PC-9 (cell line): ENCODE measurements at regions not wholly inside any gene's neighbourhood (a gene's known extent, or its start where the extent isn't known, plus 50 kb on each side); places are given as distances from the start of the nearest gene placed in this dataset.

Experiments used
- BruUV-seq: library from RNA; stranded (reverse); fragments of 400-500 nt; replicated peaks from 2 replicates; lab custom pipeline; 2021; lab: Mats Ljungman, UMichigan
- CTCF ChIA-PET: fragments of 300-600 bp; sonication (Branson Sonifier 250); formaldehyde crosslinking; loops from one replicate; lab custom pipeline; 2022; ENCODE audit warnings: antibody characterized with exemption; lab: Charles Lee
- POLR2A ChIA-PET: fragments of 300-600 bp; sonication (Branson Sonifier 250); formaldehyde crosslinking; loops from one replicate; lab custom pipeline; 2022; ENCODE audit warnings: antibody characterized with exemption; ENCODE audit not compliant: unreplicated experiment; lab: Charles Lee
- DNase-seq, 2 experiments: peaks; one replicate each; pipeline versions ENCODE4 v3.0.0 to v3.0.0-alpha.2; 2015 to 2022; ENCODE audit warnings: mixed read lengths in 1 of 2
- H2AFZ ChIP-seq: fragments of 200-600 bp; sonication (generic); 2 replicates; pipeline ENCODE4 v1.8.1; 2017; ENCODE audit warnings: antibody characterized with exemption
- H3F3A ChIP-seq: fragments of 200-600 bp; sonication (generic); 2 replicates; pipeline ENCODE4 v1.8.1; 2017; ENCODE audit warnings: antibody characterized with exemption, mild to moderate bottlenecking, low read depth; ENCODE audit not compliant: insufficient read depth
- H3K27ac ChIP-seq: fragments of 200-600 bp; sonication (generic); 2 replicates; pipeline ENCODE4 v1.6.1; 2016; ENCODE audit warnings: mixed run types
- H3K27me3 ChIP-seq: fragments of 200-600 bp; sonication (generic); 2 replicates; pipeline ENCODE4 v1.6.1; 2016; ENCODE audit warnings: low read depth, mixed run types; ENCODE audit not compliant: insufficient read depth
- H3K36me3 ChIP-seq: fragments of 200-600 bp; sonication (generic); 2 replicates; pipeline ENCODE4 v1.6.1; 2016; ENCODE audit warnings: low read depth, mixed run types
- H3K4me1 ChIP-seq: fragments of 200-600 bp; sonication (generic); replicated peaks from 2 replicates; pipeline ENCODE4 v1.6.1; 2016; ENCODE audit warnings: mixed run types; ENCODE audit not compliant: insufficient read depth
- H3K4me2 ChIP-seq: fragments of 200-600 bp; sonication (generic); 2 replicates; pipeline ENCODE4 v1.6.1; 2017; ENCODE audit warnings: mixed run types
- H3K4me3 ChIP-seq: fragments of 200-600 bp; sonication (generic); 2 replicates; pipeline ENCODE4 v1.6.1; 2016; ENCODE audit warnings: mixed run types
- H3K79me2 ChIP-seq: fragments of 200-600 bp; sonication (generic); 2 replicates; pipeline ENCODE4 v1.6.1; 2017; ENCODE audit warnings: low read depth, mixed run types
- H3K9me2 ChIP-seq: fragments of 200-600 bp; sonication (generic); 2 replicates; pipeline ENCODE4 v1.8.1; 2017; ENCODE audit warnings: mild to moderate bottlenecking; ENCODE audit not compliant: insufficient read depth
- H3K9me3 ChIP-seq: fragments of 200-600 bp; sonication (generic); 2 replicates; pipeline ENCODE4 v1.8.1; 2016; ENCODE audit warnings: low read depth; ENCODE audit not compliant: insufficient read depth
- H4K20me1 ChIP-seq: fragments of 200-600 bp; sonication (generic); 2 replicates; pipeline ENCODE4 v1.8.1; 2017; ENCODE audit not compliant: insufficient read depth
- CTCF ChIP-seq: fragments of 200-600 bp; sonication (generic); conservative IDR thresholded peaks from 2 replicates; pipeline ENCODE4 v1.6.1; 2017; ENCODE audit warnings: mixed run types, antibody characterized with exemption, mild to moderate bottlenecking, moderate library complexity
- EZH2 ChIP-seq: fragments of 200-600 bp; sonication (generic); IDR thresholded peaks from 2 replicates; pipeline ENCODE4 v1.8.0; 2017; ENCODE audit warnings: antibody characterized with exemption, low read depth
- intact Hi-C: fragments of 100-400 bp; cut with micrococcal nuclease; formaldehyde crosslinking; loops from one replicate; pipeline ENCODE4 v1.10.0; 2022; ENCODE audit not compliant: unreplicated experiment

GRCh38 chr11:90536301-90536700 is 313.5 kb upstream of the CHORDC1 start:
- Histone ChIP-seq H3K36me3 (no peaks in the 10 kb centered on the region), H3F3A (no peaks in the 10 kb centered on the region), H4K20me1 (no peaks in the 10 kb centered on the region), H3K4me1 (no peaks in the 10 kb centered on the region), H2AFZ (no peak overlapping the region), H3K9me2 (no peaks in the 10 kb centered on the region), H3K79me2 (no peaks in the 10 kb centered on the region), H3K27me3 (no peaks in the 10 kb centered on the region), H3K9me3 (no peaks in the 10 kb centered on the region), H3K27ac (no peak overlapping the region), H3K4me2 (no peak overlapping the region), H3K4me3 (no peak overlapping the region)
- DNase-seq: no peak
- intact Hi-C loops: no loop called here
- ChIA-PET POLR2A (no interaction called here), CTCF (no interaction called here)
- no TSS peak for BruUV-seq
- no peak for TF ChIP-seq EZH2
- TF ChIP-seq CTCF: no peak

- BruUV-seq: no TSS peak
Observed at GRCh38 chr11:90532125-90532524, 309.3 kb upstream of the CHORDC1 start.

GRCh38 chr11:90531001-90531400 is 308.2 kb upstream of the CHORDC1 start:
- ChIA-PET POLR2A (no interaction called here), CTCF (no interaction called here)
- H3K9me2 ChIP-seq: no peaks in the 10 kb centered on the region
- no peaks in the 10 kb centered on the region for H3F3A ChIP-seq
- H2AFZ ChIP-seq: no peak overlapping the region
- H3K36me3 ChIP-seq: no peaks in the 10 kb centered on the region
- H3K79me2 ChIP-seq: no peaks in the 10 kb centered on the region
- H4K20me1 ChIP-seq: no peaks in the 10 kb centered on the region
- no peak for TF ChIP-seq EZH2
- TF ChIP-seq CTCF: no peak
- no peaks in the 10 kb centered on the region for H3K4me1 ChIP-seq
- DNase-seq: no peak
- BruUV-seq: no TSS peak
- no peaks in the 10 kb centered on the region for H3K27me3 ChIP-seq
- intact Hi-C loops: no loop called here
- no peak overlapping the region for H3K4me3 ChIP-seq
- H3K9me3 ChIP-seq: no peaks in the 10 kb centered on the region
- no peak overlapping the region for H3K27ac ChIP-seq
- H3K4me2 ChIP-seq: no peak overlapping the region

More at GRCh38 chr11:90532125-90532524, 309.3 kb upstream of the CHORDC1 start:
- no peak for TF ChIP-seq CTCF
- no peaks in the 10 kb centered on the region for H3K36me3 ChIP-seq
- H3K79me2 ChIP-seq: no peaks in the 10 kb centered on the region
- no peak for DNase-seq
- ChIA-PET CTCF (no interaction called here), POLR2A (no interaction called here)
- H3K27ac ChIP-seq: no peak overlapping the region
- H3K4me2 ChIP-seq: no peak overlapping the region
- intact Hi-C loops: no loop called here
- no peaks in the 10 kb centered on the region for H3K27me3 ChIP-seq
- H3K4me1 ChIP-seq: no peaks in the 10 kb centered on the region
- no peak overlapping the region for H2AFZ ChIP-seq
- no peaks in the 10 kb centered on the region for H3K9me2 ChIP-seq
- H3K4me3 ChIP-seq: no peak overlapping the region
- H3F3A ChIP-seq: no peaks in the 10 kb centered on the region
- H4K20me1 ChIP-seq: no peaks in the 10 kb centered on the region
- H3K9me3 ChIP-seq: no peaks in the 10 kb centered on the region
